ENCODE measurements at regions not wholly inside any gene's neighbourhood (a gene's known extent, or its start where the extent isn't known, plus 50 kb on each side); places are given as distances from the start of the nearest gene placed in this dataset.

DNA sequence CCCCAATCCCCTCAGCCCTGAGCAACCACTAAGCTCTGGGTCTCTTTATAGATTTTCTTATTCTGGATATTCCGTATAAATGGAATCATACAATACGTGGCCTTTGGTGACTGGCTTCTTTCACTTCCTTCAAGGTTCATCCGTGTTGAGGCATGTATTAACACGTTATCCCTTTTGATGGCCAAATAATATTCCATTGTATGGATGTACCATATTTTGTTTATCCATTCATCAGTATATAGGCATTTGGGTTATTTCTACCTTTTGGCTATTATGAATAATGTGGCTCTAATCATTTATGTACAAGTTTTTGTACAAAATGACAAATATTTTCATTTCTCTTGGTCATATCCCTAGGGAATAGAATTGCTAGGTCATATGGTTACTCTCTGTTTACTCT, 284.4 kb downstream of the FAM43A start:
- H3K4me3 ChIP-seq (ENCODE audit: low read depth, low read length): no peak overlapping the region
- DNase-seq (ENCODE audit: low read depth): no peak
- TF ChIP-seq CTCF (IDR thresholded peaks at IDR 0.05; ENCODE audit: insufficient read depth, low read depth, low read length, missing control alignments): no peak

- no peak for DNase-seq (ENCODE audit: low read depth)
- no peak for TF ChIP-seq CTCF (IDR thresholded peaks at IDR 0.05; ENCODE audit: insufficient read depth, low read depth, low read length, missing control alignments)
- no peak overlapping the region for H3K4me3 ChIP-seq (ENCODE audit: low read depth, low read length)
These were observed 285.3 kb downstream of the FAM43A start for GRCh38 chr3:194971009-194971408.

- no peak for DNase-seq (ENCODE audit: low read depth)
- no peak for TF ChIP-seq CTCF (IDR thresholded peaks at IDR 0.05; ENCODE audit: insufficient read depth, low read depth, low read length, missing control alignments)
- H3K4me3 ChIP-seq (ENCODE audit: low read depth, low read length): no peak overlapping the region
These were observed 286.3 kb downstream of the FAM43A start for GRCh38 chr3:194971965-194972364.

- H3K4me3 ChIP-seq (ENCODE audit: low read depth, low read length): no peak overlapping the region
- no peak for DNase-seq (ENCODE audit: low read depth)
- no peak for TF ChIP-seq CTCF (IDR thresholded peaks at IDR 0.05; ENCODE audit: insufficient read depth, low read depth, low read length, missing control alignments)
These were observed 287.0 kb downstream of the FAM43A start for GRCh38 chr3:194972641-194973040.

DNA sequence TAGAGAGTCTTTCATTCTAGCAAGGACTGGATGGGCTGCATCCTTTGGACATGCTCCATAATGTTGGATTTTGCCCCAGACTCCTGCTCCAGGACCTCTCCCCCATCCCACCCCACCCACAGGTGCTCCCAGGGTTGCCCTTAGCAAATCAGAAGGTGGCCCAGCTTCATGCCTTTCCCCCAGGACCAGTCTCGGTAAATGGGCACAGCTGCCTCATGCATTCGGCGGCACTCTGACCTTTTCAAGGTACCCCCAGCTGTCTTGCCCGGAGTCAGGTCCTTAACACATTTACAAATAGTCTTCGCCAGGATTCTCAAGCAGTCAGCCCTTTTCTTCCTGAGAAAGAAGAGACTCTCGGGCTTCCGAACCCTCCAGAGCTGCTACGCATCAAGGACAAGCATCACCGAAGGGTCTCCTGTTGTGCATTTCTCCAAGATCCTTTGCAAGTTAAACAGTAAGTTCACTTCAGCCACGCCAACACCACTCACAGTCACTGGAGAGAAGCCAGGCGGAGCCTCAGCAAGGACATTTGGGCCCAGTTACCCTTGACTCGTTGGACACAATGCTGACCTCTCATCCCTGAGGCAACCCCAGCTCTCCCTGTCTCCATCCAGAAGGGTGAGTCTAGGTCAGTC, 287.8 kb downstream of the FAM43A start:
- no peak for DNase-seq (ENCODE audit: low read depth)
- no peak for TF ChIP-seq CTCF (IDR thresholded peaks at IDR 0.05; ENCODE audit: insufficient read depth, low read depth, low read length, missing control alignments)
- no peak overlapping the region for H3K4me3 ChIP-seq (ENCODE audit: low read depth, low read length)

- DNase-seq (ENCODE audit: low read depth): no peak
- no peak for TF ChIP-seq CTCF (IDR thresholded peaks at IDR 0.05; ENCODE audit: insufficient read depth, low read depth, low read length, missing control alignments)
- no peak overlapping the region for H3K4me3 ChIP-seq (ENCODE audit: low read depth, low read length)
These were observed 288.9 kb downstream of the FAM43A start for GRCh38 chr3:194974468-194975135.

GRCh38 chr3:194976049-194976451, 290.4 kb downstream of the FAM43A start:
- DNase-seq (ENCODE audit: low read depth): no peak
- H3K4me3 ChIP-seq (ENCODE audit: low read depth, low read length): no peak overlapping the region
- TF ChIP-seq CTCF (IDR thresholded peaks at IDR 0.05; ENCODE audit: insufficient read depth, low read depth, low read length, missing control alignments): no peak
